Dermis microvascular lymphatic vessel endothelial cell (primary cell): ENCODE measurements at regions not wholly inside any gene's neighbourhood (a gene's known extent, or its start where the extent isn't known, plus 50 kb on each side); places are given as distances from the start of the nearest gene placed in this dataset.
"Not testable (repeated sequence)": the region's sequence is repeated elsewhere in the genome, so short reads cannot be mapped to it uniquely, and the experiment has no call there.

Source experiments
- DNase-seq, 2 donors: peaks; one replicate each; pipeline versions ENCODE4 v3.0.0 to v3.0.0-alpha.2; 2010; ENCODE audit warnings: low read depth in 2 of 2

GRCh38 chr4:181776264-181777054 is 466.7 kb upstream of the TENM3 start:
- DNase-seq, result no peak

DNA sequence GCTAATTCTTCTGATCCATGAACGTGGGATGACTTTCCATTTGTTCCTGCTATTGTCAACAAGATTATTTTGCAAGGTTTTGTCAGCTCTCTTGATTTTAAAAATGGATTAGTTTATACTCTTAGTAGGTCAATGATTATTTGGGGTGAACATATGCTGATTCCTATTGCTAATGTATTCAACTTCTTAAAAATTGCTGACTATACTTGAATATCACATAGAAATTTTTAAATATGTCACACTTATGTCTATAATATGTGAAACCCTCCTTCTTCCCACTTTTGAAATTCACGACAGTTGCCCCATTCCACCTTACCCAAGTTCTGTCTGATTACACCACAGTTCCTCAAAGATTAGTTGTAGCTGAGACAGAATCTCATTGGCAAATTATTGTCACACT is 465.7 kb upstream of the TENM3 start:
- no peak for DNase-seq

DNA sequence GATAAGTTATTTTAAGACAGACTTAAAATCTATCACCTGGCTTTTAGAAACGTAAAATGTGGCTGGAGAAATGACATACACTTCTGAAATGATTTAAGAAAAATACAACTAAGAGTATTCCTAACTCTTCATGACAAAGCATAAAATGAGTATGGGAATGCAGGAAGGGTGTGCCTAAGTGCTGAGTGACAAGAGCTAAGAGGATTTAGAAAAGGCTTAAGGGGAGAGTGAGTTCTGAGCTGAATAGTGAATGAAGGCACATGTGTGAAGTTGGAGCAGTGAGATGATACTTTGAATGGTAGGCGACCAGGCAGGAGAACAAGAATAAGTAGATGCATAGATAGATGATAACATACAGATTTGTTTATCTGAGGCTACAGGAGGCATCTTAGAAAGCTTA is 458.3 kb upstream of the TENM3 start:
- DNase-seq, result no peak

DNA sequence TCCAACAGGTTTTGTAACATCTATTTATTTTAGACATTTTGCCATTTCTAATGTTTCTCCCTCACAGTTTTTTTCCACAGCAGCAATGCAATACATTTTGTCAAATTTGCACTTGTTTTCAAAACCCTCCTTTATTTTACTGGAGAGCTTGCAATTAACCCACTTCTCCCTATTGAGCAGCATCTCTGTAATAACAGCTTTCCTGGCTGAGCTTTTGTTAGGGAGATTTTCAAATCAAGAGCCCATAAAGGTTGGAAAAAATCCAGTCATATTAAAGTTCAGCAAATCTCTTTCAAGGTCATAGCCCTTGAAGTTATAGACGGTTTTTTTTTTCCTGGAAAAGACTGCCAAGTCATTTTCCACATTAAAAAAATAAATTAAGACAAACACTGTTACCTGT is 450.6 kb upstream of the TENM3 start:
- no peak for DNase-seq

- DNase-seq, result no peak
These were observed 450.1 kb upstream of the TENM3 start for GRCh38 chr4:181793096-181793495.

DNA sequence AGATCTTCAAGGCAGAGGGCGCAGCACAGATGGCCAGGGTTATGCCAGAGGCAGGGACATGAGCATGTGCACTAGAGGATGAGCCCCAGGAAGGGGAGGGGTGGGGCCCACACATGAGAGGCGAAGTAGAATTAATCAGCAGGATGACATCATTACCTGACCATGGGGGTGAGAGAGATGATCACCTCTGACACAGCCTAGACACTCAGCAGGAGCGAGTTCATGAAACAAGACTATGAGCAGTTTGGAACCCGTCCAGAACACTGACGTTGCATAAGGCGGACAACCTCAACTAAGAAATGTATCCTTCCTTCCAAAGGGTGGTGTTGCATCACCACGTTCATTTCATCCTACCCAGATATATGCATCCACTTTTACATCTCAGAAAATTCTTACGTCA is 446.7 kb upstream of the TENM3 start:
- no peak for DNase-seq

- no peak for DNase-seq
These were observed 444.7 kb upstream of the TENM3 start for GRCh38 chr4:181798536-181798935.

DNA sequence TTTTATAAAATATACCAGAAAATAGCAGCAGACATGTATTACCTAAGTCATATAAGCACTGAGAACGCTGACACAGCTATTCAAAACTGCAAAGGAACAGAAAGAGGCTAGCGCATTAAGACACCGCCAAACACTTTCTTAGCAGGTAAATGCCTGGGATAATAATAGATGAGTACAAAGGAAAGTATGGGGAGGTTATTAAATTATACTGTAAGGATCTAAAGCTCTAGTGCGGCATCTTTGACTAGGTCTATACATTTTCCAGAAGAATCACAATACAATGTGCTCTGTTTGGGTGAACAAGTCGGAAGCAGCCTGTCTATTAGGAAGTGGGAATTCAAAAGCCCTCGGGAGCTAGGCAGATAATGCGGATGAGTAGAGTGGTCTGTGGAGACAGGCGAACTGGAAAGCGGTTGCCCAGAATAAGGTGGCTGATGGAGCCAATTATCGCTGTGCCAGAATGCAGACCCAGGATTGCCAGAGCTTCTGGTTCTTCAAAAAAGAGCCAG is 443.6 kb upstream of the TENM3 start:
- DNase-seq, result no peak

DNA sequence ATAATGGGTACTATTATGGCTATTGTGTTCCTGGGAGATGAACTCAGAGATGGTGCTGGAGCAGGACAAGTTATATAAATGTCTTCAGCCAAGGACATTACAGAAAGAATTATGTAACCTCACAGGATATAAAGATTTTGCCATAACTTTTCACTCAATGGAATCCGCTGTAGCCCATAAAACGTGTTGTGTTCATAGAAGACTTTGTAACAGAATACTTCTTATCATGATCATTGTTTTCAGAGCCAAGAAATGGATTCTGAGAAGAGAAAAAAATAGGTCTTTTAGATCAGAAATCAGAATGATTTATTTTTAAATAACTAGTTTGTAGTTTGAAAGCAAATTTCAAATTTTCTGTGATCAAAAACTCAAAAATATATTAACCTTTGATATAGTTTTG is 441.0 kb upstream of the TENM3 start:
- no peak for DNase-seq

DNA sequence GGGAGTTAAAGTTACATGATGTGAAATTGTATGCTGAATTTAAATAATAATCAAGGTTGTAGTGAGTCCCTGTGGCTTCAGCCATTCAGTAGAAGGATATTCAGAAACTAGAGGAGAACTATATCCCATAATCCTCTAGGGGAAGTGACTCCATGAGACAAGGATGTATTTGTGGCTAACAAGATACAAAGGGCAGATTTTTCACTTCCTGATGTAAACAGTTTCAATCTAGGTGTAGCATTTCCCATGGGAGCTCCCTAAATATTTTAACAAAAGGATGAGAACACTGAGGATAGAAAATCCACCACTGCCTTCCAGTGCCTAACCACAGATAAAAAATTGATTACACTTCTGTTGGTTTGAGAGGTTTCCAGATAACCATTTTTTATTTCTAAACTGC is 435.4 kb upstream of the TENM3 start:
- DNase-seq, result no peak

- DNase-seq, result no peak
These were observed 432.5 kb upstream of the TENM3 start for GRCh38 chr4:181810711-181811110.

- not testable (repeated sequence) for DNase-seq
These were observed 431.7 kb upstream of the TENM3 start for GRCh38 chr4:181811550-181811949.

GRCh38 chr4:181819946-181820345 is 423.3 kb upstream of the TENM3 start:
- DNase-seq, result no peak

DNA sequence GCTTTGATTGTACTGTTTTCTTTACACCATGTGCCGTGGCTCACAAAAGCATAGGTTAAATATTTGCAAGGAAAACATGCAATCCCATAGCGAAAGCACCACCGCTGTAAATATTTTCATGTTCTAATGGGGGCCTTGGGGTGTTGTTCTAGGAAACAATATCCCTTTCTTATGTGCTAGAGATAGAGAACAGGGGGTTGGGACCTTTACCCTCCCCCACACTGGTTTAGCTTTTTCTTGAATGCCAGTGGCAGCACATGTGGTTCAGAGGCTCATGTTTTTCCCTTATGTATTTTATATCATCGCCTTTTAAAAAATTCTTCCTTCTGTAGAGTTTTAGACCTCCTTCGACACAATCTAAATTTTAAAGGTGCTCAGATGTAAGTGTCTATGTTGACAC is 422.6 kb upstream of the TENM3 start:
- DNase-seq, result no peak

DNA sequence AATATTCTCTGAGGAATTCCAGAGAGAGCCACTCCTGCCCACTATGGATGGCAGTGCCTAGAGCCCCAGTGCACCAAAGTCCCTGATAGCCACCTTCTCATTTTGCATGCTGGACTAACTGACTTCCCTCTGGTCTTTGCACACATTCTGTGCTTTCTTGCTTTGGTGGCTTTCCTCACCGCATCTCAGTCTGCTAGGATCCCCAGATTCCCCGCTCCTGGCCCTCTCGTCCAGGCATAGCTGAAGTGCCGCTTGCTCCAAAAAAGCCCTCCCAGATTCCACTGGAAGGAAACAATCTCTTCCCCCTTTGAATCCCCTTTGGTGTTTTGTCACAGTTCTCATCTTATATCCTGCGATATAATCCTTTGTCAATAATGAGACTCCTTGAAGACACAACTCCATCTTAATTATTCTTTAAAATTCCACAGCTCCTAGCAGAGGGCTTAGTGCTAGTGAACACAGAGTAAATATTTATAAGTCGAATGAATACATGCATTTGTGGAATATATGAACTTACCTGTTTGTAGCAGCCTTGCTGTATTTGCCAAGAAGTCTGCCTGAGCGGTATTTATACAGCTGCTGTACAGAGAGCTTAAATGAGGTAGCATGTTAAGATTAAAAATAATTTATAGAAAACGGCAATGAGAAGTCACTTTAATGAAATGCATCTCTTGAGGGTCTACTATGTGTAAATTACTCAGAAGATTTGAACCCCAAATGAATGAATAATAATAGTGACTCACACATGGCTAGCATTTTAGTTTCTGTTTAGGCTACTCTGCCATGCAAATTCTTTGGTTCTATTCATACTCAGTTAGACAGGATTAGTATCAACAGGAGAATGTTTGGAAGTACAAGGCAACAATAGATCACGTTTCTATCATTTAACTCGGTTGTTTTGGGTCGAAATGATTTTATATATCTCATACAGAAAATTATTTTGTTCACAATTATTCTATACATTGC is 421.9 kb upstream of the TENM3 start:
- DNase-seq, result no peak

DNA sequence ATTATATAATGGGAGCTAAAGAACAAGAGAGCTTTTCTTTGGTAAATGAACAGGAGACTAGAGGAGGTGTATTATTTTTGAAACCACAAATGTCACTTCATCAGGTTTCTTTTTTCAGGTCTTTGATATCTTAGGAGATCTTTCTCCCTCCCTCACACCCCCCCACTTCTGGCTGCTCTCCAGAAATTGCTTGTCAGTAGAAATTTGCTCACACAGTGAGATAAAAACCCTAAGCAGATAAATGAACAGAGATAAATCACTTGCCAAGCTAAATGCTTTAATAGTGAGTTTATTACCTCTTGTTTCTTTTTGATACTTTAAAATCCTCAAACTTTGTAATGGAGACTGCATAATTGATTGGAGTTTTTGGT is 421.2 kb upstream of the TENM3 start:
- DNase-seq, result no peak

DNA sequence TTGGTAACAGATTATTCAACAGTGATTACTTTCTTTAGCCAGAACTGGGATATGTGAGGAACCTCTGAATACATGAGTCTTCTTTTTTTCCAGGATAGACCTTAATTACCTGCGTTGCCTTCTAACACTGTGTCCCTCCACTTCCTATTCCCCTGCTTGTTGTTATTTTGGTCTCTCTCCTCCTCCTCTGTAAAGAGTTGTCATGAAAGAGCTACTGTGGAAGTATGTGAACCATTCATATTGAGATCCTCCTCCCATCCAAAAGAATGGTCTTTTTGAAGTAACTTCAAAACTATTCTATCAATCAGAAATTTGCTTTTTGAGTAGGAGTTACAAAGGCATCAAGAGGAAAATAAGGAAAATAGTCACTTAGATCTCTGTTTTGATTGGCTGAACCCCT is 420.0 kb upstream of the TENM3 start:
- DNase-seq, result no peak

GRCh38 chr4:181823645-181824044 is 419.6 kb upstream of the TENM3 start:
- DNase-seq, result no peak

- no peak for DNase-seq
These were observed 417.6 kb upstream of the TENM3 start for GRCh38 chr4:181825564-181825963.

- DNase-seq, result no peak
These were observed 416.0 kb upstream of the TENM3 start for GRCh38 chr4:181827246-181827645.

DNA sequence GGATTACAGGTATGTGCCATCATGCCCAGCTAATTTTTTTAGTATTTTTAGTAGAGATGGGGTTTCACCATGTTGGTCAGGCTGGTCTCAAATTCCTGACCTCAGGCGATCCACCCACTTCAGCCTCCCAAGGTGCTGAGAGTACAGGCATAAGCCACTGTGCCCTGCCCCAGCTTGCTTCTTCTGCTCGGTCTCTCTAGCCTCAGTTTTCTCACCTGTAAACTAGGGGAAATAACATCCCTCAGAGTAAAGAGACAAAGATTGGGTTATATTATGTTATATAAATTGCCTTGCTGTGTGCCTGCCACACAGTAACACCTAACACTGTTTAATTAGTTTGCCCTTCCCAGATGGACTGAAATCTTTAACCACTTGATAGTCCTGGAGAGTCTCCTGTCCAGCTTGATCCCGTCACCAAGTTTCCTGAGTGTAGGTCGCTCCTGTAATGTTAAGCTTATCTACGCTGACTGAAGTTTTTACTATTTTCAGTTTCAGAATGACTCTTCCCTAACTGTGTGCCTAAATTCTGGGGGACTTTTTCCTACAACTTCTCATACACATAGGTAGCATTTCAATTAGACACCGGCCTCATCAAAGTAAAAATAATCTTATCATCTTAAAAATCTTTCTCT is 412.7 kb upstream of the TENM3 start:
- no peak for DNase-seq

DNA sequence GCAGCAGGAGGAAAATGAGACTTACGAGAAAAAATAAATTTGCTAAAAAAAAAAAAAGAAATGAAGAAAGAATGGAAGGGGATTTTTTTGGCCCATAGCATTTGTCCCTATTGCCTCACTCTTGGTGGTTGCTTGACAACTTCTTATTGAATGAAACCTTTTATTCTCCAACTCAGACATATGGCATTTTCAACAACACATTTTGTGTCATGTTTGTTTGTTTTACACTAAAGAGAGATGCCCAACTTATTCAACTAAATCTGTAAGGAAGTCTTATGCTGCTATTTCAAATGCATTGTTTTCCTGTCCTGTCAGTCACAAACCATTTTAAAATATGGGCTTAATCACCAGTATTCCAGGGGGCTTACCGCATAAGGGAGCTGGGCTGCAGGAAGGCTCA is 409.1 kb upstream of the TENM3 start:
- no peak for DNase-seq
